GM13977 (cell line): ENCODE measurements at regions not wholly inside any gene's neighbourhood (a gene's known extent, or its start where the extent isn't known, plus 50 kb on each side); places are given as distances from the start of the nearest gene placed in this dataset.

Experiments used
- DNase-seq: peaks from one replicate; pipeline ENCODE4 v3.0.0; 2012; ENCODE audit warnings: low spot score
- in situ Hi-C: fragments of 300-500 bp; cut with MboI; formaldehyde crosslinking; loops from one replicate; pipeline ENCODE4 v1.12.0; 2022; ENCODE audit warnings: low sequenced_read_pairs, low pct_unique_long_range_greater_than_20kb, mixed read lengths, inconsistent platforms; ENCODE audit not compliant: unreplicated experiment
- TF ChIP-seq, protein P1 (sequence below): IDR thresholded peaks from 2 replicates; pipeline ENCODE4 v1.5.1; 2012; ENCODE audit warnings: mild to moderate bottlenecking, control low read depth; ENCODE audit not compliant: insufficient read depth; ENCODE audit errors: extremely low read depth, missing control alignments

DNA sequence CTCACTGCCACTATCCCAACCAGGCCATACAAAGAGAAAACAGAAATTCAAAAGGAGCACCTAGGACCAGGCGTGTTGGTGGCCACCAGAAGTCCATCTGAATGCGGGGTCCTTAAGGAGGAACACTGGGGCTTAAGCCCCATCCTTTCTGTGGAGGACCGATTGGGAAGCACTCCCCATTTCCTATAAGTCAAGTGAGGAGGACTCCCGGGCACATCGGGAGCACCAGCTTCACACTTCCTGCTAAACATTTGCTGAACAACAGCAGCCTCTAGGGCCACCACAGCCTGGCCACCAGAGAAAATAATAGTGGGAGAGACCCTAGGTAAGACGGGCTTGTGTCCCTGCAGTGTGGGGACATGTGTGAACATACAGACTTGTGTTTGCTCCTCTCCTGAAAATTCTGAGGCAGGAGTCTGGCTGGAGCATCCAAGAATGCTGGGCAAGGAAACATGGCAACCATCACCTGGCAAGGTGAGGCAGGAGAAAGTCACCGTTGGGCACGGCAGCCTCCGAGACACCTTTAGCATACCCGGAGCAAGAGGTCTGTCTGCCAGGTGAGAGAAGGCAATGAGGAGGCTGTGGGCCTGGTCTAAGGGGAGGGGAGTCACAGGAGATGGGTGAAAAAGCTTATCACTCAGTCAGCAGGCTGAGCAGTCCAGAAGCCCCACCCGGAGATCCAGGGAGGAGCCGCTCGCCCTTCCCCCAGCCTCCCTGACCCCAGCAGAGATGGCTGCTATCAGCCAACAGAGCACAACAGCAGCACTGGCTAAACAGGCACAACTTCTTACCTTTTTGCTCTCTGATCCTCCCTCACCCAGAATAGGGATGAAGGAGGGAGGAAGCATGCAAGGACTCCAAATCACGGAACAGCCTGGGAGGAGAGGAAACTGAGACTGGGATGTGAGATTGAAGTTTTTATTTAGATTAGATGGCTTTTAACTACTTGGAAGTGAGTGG is 282.3 kb downstream of the EIPR1 start:
- in situ Hi-C loops, result no loop called here
- no peak for DNase-seq
- TF ChIP-seq, protein P1, sequence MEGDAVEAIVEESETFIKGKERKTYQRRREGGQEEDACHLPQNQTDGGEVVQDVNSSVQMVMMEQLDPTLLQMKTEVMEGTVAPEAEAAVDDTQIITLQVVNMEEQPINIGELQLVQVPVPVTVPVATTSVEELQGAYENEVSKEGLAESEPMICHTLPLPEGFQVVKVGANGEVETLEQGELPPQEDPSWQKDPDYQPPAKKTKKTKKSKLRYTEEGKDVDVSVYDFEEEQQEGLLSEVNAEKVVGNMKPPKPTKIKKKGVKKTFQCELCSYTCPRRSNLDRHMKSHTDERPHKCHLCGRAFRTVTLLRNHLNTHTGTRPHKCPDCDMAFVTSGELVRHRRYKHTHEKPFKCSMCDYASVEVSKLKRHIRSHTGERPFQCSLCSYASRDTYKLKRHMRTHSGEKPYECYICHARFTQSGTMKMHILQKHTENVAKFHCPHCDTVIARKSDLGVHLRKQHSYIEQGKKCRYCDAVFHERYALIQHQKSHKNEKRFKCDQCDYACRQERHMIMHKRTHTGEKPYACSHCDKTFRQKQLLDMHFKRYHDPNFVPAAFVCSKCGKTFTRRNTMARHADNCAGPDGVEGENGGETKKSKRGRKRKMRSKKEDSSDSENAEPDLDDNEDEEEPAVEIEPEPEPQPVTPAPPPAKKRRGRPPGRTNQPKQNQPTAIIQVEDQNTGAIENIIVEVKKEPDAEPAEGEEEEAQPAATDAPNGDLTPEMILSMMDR, result no peak

DNA sequence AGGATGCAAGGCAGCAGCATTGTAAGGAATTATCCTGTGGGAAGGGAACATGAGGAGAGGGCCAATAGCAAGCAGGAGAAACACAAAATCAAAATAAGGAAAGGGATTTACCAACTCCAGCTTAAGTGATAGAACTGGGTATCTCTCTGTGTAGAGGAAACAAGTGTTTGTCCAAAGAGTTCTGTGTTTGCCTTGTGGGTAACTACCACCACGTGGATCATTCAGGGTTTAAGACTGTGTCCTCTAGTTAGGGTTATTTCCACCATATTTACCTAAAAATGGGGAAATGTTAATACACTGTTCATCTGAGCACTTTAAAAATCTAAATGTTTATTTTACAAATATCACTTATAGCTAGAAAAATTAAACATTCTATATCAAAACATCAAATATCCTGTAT is 283.3 kb downstream of the EIPR1 start:
- in situ Hi-C loops, result no loop called here

DNA sequence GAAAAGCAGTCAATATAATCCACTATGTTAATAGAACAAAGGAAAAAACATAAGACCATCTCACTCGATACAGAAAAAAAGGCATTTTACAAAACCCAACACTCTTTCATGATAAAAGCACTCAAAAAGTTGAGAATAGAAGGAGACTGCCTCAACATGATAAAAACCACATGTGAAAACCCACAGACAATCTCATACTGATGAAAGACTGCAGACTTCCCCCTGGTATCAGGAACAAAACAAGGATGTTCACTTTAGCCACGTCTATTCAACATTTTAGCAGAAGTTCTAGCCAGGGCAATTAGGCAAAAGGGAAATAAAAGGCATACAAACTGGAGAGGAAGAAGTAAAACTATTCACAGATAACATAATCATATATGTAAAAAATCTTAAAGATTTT is 285.9 kb downstream of the EIPR1 start:
- TF ChIP-seq, protein P1, result no peak
- in situ Hi-C loops, result no loop called here
- no peak for DNase-seq

More for the DNA sequence above, 283.3 kb downstream of the EIPR1 start:
- TF ChIP-seq, protein P1, result no peak
- no peak for DNase-seq

DNA sequence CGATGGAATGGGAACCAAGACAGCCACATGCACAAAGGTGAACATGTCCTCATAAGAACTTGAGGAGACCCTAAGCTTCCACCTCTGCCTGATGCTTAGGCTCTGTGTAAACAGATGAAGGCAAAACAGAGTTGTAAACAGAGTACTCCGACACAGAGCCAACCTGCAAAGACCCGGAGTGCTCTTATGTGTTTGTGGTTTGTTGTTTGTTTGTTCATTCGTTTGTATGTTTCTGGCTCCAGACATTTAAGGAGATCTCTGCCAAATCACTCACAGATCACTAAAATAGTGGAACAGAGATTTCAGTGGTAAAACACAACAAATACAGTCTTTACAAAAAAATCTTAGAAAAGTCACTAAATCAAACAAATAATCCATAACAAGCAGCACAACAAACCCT is 294.9 kb downstream of the EIPR1 start:
- TF ChIP-seq, protein P1, result no peak
- no peak for DNase-seq
- in situ Hi-C loops, result no loop called here

DNA sequence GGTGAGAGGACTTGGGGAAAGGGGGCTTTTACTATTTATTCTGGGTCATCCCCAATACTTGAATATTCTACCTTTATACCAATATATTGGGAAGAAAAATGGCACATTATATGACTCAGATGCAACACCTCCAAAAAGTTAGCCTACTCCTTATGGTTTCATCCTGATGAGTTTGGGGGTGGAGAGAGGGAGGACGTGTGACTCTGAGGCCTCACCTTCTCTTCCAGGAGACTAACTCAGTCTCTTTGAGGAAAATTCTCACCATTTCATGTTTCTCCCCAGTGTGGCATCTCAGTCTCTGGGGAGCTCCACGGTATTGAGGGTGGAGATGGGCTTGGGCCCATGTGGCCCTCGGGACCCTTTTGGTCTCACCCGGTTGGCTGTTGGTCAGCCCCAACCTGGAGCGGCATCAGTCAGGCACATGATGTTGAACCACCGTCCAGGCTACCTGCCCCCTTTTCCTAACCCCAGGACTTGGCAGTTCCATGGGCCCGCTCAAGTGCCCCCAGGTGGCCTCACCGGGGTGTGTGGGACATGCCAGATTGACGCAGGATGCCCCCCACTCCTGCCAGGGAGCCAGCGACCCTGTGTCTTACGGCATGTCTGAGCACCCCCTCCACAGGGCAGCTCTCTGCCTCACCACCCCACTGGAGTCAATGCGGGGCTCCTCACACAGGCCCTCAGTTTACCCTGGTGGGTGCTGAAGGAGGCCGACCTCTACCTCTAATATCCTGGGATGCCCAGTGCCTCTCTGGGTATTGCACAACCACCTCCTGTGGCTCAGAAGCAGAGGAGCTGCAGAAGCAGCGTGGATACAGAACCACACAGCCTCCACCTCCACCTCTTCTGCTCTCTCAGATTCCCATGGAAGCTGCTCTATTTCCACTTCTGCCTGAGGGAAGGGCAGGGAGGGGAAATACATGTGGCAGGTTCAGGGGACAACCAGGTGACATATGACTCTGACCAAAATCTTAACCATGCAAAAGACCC is 297.4 kb downstream of the EIPR1 start:
- in situ Hi-C loops, result no loop called here
- TF ChIP-seq, protein P1, result no peak
- no peak for DNase-seq

DNA sequence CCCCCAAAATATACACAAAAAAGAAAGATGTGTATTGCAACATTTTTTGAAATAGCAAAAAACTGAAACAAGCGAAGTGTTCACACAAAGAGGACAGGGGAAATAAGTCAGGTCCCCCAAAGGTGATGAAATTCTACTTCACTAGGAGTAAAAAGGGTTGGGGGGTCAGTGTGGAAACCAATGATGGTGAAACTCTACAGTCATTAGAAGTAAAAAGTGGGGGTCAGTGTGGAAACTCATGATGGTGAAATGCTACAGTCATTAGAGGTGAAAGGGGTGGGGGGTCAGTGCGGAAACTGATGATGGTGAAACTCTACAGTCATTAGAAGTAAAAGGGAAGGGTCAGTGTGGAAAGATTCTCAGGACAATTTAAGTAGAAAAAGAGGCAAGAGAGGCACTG is 298.2 kb downstream of the EIPR1 start:
- in situ Hi-C loops, result no loop called here
- TF ChIP-seq, protein P1, result no peak
- DNase-seq, result no peak
